HL-60 (cell line): ENCODE measurements at regions not wholly inside any gene's neighbourhood (a gene's known extent, or its start where the extent isn't known, plus 50 kb on each side); places are given as distances from the start of the nearest gene placed in this dataset.

Experiments used
- DNase-seq, 2 experiments: peaks; one replicate each; pipeline ENCODE4 v3.0.0-alpha.2; 2010 to 2020; ENCODE audit warnings: low read depth in 1 of 2, low spot score in 1 of 2
- H3K27ac ChIP-seq: fragments of 250-450 bp; sonication (Bioruptor Pico); replicated peaks from 2 replicates; pipeline ENCODE4 v1.5.1; 2020; ENCODE audit warnings: mild to moderate bottlenecking, moderate library complexity
- H3K27me3 ChIP-seq: fragments of 250-450 bp; sonication (Bioruptor Pico); 2 replicates; pipeline ENCODE4 v1.5.1; 2021; ENCODE audit warnings: mild to moderate bottlenecking, moderate library complexity; ENCODE audit not compliant: insufficient read depth, poor library complexity, severe bottlenecking
- H3K4me3 ChIP-seq: replicated peaks from 2 replicates; pipeline ENCODE4 v1.5.1; 2011; ENCODE audit warnings: mild to moderate bottlenecking, control low read depth, low read length; ENCODE audit not compliant: insufficient read depth
- GABPA ChIP-seq: IDR thresholded peaks from 2 replicates; pipeline ENCODE4 v1.6.1; 2012; ENCODE audit warnings: low read depth
- POLR2AphosphoS5 ChIP-seq: IDR thresholded peaks from 2 replicates; pipeline ENCODE4 v1.6.1; 2012; ENCODE audit warnings: low read depth
- SPI1 ChIP-seq: IDR thresholded peaks from 2 replicates; pipeline ENCODE4 v1.6.1; 2012; ENCODE audit warnings: low read depth, mild to moderate bottlenecking, borderline replicate concordance
- TF ChIP-seq, protein P1 (sequence below): IDR thresholded peaks from 2 replicates; pipeline ENCODE4 v1.6.1; 2012; ENCODE audit warnings: low read depth; ENCODE audit not compliant: insufficient replicate concordance
- TF ChIP-seq, protein P2 (sequence below): IDR thresholded peaks from one replicate; pipeline ENCODE4 v1.5.1; 2011; ENCODE audit warnings: low read length, control low read depth, inconsistent platforms; ENCODE audit not compliant: insufficient read depth

DNA sequence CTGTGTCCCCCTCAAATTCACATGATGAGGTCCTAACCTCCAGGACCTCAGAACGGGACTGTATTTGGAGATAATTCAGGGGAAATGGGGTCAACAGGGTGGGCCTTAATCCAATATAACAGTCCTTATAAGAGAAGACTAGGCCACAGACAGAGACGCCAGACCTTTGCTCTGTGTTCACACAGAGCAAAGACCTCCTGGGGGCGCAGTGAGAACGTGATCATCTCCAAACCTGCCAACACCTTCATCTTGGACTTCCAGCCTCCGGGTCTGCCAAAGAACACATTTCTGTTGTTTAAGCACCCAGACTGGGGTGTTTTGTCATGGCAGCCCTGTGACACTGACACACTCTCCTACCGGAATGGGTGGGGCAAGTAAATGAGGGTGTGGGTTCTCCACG lies 250.2 kb downstream of the MN1 start:
- H3K27me3 ChIP-seq = no peaks in the 10 kb centered on the region
- no peak overlapping the region for H3K4me3 ChIP-seq
- TF ChIP-seq SPI1 (no peak), GABPA (no peak), POLR2AphosphoS5 (no peak)
- TF ChIP-seq, protein P1, sequence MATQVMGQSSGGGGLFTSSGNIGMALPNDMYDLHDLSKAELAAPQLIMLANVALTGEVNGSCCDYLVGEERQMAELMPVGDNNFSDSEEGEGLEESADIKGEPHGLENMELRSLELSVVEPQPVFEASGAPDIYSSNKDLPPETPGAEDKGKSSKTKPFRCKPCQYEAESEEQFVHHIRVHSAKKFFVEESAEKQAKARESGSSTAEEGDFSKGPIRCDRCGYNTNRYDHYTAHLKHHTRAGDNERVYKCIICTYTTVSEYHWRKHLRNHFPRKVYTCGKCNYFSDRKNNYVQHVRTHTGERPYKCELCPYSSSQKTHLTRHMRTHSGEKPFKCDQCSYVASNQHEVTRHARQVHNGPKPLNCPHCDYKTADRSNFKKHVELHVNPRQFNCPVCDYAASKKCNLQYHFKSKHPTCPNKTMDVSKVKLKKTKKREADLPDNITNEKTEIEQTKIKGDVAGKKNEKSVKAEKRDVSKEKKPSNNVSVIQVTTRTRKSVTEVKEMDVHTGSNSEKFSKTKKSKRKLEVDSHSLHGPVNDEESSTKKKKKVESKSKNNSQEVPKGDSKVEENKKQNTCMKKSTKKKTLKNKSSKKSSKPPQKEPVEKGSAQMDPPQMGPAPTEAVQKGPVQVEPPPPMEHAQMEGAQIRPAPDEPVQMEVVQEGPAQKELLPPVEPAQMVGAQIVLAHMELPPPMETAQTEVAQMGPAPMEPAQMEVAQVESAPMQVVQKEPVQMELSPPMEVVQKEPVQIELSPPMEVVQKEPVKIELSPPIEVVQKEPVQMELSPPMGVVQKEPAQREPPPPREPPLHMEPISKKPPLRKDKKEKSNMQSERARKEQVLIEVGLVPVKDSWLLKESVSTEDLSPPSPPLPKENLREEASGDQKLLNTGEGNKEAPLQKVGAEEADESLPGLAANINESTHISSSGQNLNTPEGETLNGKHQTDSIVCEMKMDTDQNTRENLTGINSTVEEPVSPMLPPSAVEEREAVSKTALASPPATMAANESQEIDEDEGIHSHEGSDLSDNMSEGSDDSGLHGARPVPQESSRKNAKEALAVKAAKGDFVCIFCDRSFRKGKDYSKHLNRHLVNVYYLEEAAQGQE = no peak
- TF ChIP-seq, protein P2, sequence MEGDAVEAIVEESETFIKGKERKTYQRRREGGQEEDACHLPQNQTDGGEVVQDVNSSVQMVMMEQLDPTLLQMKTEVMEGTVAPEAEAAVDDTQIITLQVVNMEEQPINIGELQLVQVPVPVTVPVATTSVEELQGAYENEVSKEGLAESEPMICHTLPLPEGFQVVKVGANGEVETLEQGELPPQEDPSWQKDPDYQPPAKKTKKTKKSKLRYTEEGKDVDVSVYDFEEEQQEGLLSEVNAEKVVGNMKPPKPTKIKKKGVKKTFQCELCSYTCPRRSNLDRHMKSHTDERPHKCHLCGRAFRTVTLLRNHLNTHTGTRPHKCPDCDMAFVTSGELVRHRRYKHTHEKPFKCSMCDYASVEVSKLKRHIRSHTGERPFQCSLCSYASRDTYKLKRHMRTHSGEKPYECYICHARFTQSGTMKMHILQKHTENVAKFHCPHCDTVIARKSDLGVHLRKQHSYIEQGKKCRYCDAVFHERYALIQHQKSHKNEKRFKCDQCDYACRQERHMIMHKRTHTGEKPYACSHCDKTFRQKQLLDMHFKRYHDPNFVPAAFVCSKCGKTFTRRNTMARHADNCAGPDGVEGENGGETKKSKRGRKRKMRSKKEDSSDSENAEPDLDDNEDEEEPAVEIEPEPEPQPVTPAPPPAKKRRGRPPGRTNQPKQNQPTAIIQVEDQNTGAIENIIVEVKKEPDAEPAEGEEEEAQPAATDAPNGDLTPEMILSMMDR = no peak
- DNase-seq = no peak
- H3K27ac ChIP-seq = no peak overlapping the region

DNA sequence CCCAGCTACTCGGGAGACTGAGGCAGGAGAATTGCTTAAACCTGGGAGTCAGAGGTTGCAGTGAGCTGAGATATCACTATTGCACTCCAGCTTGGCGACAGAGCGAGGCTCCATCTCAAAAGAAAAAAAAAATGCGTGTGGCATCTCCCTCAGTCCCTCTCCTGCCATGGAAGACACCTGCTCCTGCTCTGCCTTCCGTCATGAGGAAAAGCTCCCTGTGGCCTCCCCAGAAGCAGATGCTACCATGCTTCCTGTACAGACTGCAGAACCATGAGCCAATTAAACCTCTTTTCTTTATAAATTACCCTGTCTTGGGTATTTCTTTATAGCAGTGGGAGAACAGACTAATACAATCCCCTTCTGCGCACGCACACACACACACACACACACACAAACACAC lies 249.4 kb downstream of the MN1 start:
- H3K27me3 ChIP-seq = no peaks in the 10 kb centered on the region
- H3K4me3 ChIP-seq = no peak overlapping the region
- TF ChIP-seq POLR2AphosphoS5 (no peak), GABPA (no peak), SPI1 (no peak)
- TF ChIP-seq, protein P1 = no peak
- TF ChIP-seq, protein P2 = no peak
- DNase-seq = no peak
- H3K27ac ChIP-seq = no peak overlapping the region

DNA sequence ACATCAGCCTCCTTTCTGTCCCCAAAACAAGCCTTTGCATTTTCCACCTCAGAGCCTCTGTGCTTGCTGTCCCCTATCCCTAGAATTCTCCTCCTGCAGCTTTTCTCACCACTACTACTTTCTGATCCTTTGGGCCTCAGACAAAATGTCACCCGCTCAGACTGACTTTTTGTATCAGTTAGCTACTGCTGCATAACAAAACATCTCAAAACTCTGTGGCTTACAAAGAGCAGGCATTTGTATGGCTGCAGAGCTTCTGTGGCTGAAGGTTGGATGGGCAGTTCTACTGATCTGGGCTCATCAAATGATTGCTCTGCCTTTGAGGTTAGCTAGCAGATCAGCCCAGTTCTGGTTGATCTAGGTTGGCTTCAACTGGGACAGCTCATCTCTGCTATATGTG lies 248.7 kb downstream of the MN1 start:
- TF ChIP-seq GABPA = no peak
- Histone ChIP-seq H3K27me3 (no peaks in the 10 kb centered on the region), H3K27ac (no peak overlapping the region), H3K4me3 (no peak overlapping the region)
- no peak for DNase-seq

DNA sequence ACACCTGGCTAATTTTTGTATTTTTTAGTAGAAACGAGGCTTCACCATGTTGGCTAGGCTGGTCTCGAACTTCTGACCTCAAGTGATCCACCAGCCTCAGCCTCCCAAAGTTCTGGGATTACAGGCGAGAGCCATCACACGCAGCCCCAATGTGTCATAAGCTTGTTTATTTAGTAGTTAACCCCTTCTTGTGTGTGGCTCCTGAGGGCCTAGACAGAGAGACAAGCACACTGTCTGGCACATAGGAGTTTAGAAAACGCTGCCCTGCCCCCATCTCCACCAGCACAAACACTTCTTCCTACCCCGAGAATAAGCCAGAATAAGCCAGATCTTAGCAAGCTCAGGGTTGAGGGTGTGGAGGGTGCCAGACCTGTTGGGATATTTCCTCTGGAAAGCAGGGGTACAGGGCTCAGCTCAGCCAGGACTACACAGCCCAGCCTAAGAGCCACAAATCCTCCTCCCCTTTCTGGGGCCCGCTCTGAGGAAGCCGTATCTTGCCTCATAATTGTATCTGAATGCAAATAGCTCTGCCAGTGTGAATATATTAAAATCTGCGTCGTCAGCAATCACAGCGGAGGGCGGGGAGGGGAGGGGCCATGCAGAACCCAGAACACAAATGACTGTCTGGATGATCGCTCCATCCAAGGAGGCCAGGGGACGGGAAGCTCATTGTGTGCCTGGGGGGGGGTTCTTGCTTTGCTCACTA lies 247.3 kb downstream of the MN1 start:
- TF ChIP-seq GABPA = no peak
- TF ChIP-seq, protein P2 = no peak
- no peak for TF ChIP-seq POLR2AphosphoS5
- TF ChIP-seq SPI1 = no peak
- TF ChIP-seq, protein P1 = no peak
- H3K4me3 ChIP-seq = no peak overlapping the region
- no peaks in the 10 kb centered on the region for H3K27me3 ChIP-seq
- DNase-seq = no peak
- H3K27ac ChIP-seq = no peak overlapping the region
